DMS114 treated with DMSO at 0.1 percent for 48 hours (cell line): ENCODE measurements at regions not wholly inside any gene's neighbourhood (a gene's known extent, or its start where the extent isn't known, plus 50 kb on each side); places are given as distances from the start of the nearest gene placed in this dataset.

Experiments
- DNase-seq: peaks from one replicate; lab custom pipeline; 2025; ENCODE audit not compliant: unreplicated experiment; lab: John Stamatoyannopoulos, UW

DNA sequence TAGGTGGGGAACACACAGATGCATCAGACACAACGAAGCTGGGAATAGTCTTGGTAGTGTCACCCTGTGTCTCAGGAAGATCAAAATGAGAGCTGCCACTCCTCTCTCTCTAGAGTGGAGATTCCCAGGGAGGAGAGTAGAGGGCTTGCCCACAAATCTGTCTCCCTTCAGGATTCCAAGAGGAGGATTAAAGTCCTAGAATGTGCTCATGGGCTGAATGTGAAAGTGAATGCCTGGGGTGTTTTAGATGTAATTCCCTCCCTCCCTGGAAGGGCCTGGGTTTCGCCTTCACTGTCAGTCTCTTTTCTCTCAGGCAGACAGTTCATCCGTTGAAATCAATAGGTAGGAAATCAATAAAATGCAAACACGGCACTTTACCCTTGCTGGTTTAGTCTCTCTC is 282.6 kb upstream of the PPARGC1A start:
- no peak for DNase-seq

- DNase-seq: no peak
These were observed 280.1 kb upstream of the PPARGC1A start for GRCh38 chr4:24169956-24170355.

- no peak for DNase-seq
These were observed 278.8 kb upstream of the PPARGC1A start for GRCh38 chr4:24168658-24169057.

DNA sequence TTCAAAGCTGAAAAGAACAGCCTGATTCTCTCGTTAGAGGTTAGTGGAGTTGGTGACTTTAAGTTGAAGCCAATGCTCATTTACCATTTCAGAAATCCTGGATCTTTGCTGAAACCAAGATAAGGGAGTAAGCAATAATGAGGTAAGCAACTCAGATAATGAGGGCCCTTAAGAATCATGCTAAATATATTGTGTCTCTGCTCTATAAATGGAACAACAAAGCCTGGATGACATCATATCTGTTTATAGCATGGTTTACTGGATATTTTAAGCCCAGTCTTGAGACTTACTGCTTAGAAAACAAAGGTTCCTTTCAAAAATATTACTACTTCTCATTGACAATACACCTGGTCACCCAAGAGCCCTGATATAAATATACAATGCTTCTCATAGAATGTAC is 276.7 kb upstream of the PPARGC1A start:
- DNase-seq: no peak

DNA sequence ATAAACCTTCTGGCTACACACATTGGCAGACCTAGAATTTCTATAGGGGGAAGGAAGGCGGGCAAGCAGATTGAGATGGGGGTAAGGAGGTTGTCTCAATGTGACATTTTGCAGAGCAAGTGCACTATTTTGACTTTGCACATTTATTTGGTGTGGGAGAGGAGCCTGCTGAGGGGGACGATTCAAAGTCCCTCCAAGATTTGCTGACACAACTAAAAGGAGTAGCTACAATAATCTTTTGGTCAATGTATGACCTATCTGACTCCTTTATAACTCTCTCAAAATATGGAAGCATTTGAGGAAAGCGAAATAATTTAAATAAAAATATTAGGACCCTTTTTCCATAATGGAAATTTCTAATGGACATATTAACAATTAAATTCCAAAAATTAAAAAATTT is 274.9 kb upstream of the PPARGC1A start:
- DNase-seq: no peak

- DNase-seq: no peak
These were observed 274.3 kb upstream of the PPARGC1A start for GRCh38 chr4:24164054-24164693.

DNA sequence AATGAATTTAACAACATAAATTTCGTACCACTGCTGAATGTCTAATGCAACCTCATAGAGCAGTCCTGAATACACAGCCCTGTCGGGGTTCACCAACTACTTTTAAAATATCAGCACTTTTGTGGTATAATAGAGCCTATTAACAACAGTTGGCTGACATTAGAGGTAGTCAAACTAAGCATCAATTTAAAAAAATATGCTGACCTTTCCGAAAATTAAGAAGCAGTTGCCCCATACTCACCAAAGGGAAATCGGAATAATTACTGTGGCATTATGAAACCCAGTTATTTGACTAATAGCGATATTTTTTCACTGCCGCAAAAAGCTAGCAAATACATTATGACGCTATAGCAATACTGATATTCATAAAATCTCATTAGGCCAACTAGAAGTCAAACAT is 273.5 kb upstream of the PPARGC1A start:
- DNase-seq: no peak

- DNase-seq: no peak
These were observed 270.5 kb upstream of the PPARGC1A start for GRCh38 chr4:24160358-24160757.

DNA sequence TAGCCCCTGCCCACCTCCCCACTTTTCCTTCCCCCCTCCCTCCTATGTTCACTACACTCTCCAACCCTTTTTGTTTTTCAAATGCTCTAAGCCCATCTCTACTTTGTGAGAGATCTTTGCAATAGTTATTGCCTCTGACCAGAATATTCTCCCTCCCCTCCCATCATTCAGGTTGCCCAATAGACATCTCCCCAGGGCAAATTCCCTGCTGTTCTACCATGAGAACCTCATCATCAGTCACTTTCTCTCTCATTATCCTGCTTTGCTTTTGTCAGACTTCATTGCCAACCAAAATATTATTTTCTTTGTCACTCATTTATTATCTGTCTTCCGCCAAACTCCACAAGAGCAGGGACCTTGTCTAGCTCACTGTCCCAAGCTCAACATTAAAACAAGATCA is 268.2 kb upstream of the PPARGC1A start:
- no peak for DNase-seq

- no peak for DNase-seq
These were observed 260.2 kb upstream of the PPARGC1A start for GRCh38 chr4:24150034-24150433.

GRCh38 chr4:24146127-24146526 is 256.3 kb upstream of the PPARGC1A start:
- DNase-seq: no peak

- DNase-seq: no peak
These were observed 255.7 kb upstream of the PPARGC1A start for GRCh38 chr4:24145591-24145990.

DNA sequence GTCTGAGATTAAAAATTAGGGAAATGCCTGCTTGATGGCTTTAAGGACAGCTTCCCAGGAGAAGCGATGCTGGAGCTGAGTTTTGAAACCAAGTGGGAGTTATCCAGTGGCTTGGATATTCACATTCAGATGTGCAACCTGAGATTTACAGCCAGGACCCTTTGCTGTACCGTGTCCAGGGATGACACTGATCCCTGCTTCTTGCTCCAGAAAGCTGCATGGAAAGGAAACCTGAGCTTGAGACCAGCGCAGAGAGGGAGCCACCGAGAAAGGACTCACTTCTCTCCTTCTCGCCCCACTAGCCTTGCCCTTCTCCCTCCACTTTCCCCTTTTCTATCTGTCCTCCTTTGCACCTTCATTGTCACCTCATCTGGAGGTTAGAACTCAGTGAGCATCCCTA is 254.5 kb upstream of the PPARGC1A start:
- no peak for DNase-seq

DNA sequence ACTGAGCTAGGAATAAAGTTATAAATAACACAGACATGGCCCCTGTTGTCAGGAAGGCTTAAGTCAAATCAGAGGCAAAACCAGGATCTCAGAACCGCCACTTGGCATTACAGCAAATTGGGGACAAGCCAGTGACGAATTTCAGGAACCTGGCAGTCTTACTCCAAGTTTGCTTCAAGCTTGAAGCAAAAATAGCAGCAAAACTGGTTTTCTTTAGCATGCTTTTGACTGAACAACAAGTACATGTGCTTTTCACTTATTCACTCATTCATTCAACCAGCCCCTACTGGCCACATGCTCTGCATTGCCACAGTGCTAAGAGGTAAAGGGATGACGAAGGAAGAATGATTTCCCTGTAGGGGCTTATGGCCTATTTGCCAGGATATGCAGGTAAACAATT is 253.9 kb upstream of the PPARGC1A start:
- DNase-seq: no peak

GRCh38 chr4:24141836-24142235 is 252.0 kb upstream of the PPARGC1A start:
- DNase-seq: no peak

DNA sequence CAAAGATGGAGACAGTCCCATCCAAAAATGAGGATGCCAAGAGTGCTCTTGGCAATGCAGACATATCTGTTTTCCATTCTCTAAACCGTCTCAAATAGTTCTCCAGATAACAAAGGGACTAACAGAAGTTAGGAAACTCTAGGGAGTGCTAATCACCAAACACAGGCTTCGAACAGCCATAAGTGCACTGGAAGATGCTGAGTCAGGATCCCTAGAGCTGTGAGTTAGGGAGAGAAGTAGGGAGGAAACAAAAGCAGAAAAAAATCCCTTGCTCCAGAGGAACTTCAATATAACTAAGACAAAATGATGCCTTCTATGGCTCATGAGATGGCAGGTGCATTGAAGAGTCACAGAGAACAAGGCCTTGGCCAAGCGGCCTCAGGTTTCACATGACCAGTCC is 251.0 kb upstream of the PPARGC1A start:
- no peak for DNase-seq

DNA sequence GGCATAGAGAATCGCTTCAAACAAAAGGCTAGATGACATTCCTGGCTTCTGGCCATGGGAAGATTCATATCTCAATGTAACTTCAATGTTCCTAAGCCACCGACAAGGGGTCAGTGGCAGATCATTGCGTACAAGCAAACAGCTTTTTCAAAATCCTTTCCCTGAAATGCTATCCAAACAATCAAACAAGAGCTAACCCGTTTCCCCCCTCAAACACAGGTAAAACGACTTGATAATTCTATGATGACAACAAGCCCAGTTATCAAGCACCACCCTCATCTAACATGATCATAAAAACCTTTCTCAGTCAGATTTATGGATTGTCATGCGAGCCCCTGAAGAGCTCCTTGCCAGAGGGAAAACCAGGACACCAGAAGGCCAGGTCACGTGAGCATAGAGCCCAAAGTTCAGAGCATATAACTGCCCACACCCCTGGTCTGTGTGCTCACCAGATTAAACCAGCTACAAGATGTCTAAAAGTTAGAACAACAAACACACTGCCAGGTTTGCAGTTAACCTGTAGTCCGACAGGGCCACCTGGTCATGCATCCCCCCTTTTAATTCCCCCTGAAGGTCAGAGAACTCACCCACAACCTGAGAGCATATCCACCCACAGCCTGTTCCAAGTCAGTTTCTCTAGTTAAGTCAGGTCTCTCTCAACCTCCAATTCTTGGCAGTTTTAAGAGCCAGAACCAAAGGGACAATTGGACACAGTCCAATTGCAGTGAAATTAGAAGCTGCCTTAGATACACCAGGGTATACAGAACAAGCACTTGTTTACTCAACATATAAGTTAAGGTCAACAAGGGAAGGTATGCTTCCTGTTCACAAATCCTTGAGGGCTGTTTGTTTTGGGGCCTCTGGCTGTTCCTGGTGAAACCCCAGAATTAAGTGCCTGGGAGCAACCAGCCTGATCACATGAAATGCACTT is 248.1 kb upstream of the PPARGC1A start:
- no peak for DNase-seq

- no peak for DNase-seq
These were observed 242.3 kb upstream of the PPARGC1A start for GRCh38 chr4:24131954-24132673.

- DNase-seq: no peak
These were observed 240.8 kb upstream of the PPARGC1A start for GRCh38 chr4:24130637-24131036.

DNA sequence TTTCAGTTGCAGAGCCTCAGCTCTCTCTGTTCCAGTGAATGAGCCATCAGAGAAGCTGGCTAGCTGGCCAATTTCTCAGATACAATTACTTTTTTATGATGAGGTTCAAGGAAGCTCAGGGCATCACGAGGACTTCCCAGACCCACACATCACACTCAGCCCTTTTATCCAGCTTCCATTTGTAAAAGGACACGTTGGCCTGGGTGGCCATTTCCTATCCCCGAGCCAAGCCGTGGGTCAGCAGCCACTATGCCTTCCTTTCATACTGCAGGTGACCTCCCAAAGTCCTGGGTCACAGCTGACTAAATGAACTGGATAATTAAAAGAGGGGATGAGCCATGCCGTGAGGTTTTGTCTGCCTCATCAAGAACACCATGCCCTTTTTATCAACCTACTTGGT is 236.9 kb upstream of the PPARGC1A start:
- DNase-seq: no peak

- no peak for DNase-seq
These were observed 231.7 kb upstream of the PPARGC1A start for GRCh38 chr4:24121395-24122175.
